Putamen (tissue), 1 donor: ENCODE measurements at regions not wholly inside any gene's neighbourhood (a gene's known extent, or its start where the extent isn't known, plus 50 kb on each side); places are given as distances from the start of the nearest gene placed in this dataset.
"Not testable (repeated sequence)": the region's sequence is repeated elsewhere in the genome, so short reads cannot be mapped to it uniquely, and the experiment has no call there.

ENCODE experiments used
- DNase-seq: peaks from one replicate; pipeline ENCODE4 v3.0.0-alpha.2; 2016; ENCODE audit warnings: low spot score

DNA sequence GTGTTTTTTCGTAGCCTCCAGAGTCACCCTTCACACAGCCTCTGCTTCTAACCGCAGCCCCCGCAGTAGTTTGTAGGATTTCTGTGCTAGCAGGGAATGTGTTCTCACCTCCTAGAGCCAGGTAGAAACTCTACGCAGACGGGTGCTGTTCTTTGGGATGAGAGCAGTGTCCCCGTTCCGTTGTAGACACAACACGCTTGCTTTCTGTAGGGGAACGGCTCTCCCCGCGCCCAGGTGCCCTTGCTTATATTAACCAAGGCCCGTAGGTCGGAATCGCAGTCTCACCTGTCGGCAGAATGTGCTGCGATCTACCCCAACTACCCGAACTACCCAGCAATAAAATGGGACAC is 111.8 kb upstream of the NBPF11 start:
- no peak for DNase-seq

- no peak for DNase-seq
Observed at GRCh38 chr1:148263128-148263905, 111.2 kb upstream of the NBPF11 start.

GRCh38 chr1:148261684-148262083 is 109.6 kb upstream of the NBPF11 start:
- not testable (repeated sequence) for DNase-seq

GRCh38 chr1:148257886-148258285 is 105.8 kb upstream of the NBPF11 start:
- DNase-seq, result not testable (repeated sequence)

DNA sequence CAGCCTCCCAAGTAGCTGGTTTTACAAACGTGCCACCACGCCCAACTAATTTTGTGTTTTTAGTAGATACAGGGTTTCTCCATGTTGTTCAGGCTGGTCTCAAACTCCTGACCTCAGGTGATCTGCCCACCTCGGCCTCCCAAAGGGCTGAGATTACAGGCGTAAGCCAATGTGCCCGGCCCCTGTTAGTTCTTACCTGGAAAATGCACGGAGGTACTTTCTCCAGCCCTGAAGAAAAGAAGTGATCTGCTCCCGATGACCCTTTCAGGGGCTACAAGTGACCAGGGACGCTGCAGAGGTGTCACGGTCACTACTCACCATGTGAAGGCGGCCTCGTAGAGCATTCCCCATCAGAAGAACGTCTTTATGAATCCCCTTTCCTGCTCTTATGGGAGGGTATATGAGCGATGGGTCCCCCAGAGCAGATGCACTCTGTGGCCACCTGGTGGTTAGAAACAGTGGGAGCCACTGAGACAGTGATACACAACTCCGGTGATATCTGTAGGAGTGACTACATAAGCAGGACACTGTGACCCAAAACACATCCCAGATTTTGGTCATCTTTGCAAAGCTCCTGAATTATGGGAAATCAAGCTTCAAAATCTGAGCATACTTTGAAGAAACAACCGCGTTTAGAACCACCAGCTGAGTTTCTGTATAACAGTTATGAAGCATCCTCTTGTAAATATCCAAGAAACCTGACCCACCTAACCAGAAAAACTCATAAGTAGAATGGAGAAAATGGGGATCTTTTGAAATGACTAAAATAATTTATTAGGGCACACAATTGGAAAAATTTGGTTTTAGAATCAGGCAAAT is 102.7 kb upstream of the NBPF11 start:
- DNase-seq, result not testable (repeated sequence)

DNA sequence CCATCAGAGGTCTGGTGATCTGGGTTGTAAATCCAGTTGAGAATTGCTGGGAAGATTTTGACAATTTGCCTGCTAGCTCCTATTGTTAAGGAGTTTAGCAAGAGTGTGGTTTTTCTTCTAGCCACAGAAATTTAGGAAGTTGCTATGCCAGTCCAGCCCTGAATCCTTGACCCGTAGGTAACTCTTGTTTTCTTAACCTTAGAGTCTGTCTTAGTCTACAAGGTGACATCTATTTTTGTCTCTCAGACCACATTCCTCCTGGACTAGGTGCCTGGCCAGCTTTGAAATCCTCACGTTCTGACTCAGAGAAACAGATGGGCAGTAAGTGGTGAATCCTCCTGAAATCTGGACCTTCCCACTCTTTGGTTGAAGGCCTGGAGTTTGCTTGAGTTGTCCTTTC is 101.7 kb upstream of the NBPF11 start:
- DNase-seq, result not testable (repeated sequence)

GRCh38 chr1:148248798-148249197 is 96.7 kb upstream of the NBPF11 start:
- DNase-seq, result not testable (repeated sequence)

DNA sequence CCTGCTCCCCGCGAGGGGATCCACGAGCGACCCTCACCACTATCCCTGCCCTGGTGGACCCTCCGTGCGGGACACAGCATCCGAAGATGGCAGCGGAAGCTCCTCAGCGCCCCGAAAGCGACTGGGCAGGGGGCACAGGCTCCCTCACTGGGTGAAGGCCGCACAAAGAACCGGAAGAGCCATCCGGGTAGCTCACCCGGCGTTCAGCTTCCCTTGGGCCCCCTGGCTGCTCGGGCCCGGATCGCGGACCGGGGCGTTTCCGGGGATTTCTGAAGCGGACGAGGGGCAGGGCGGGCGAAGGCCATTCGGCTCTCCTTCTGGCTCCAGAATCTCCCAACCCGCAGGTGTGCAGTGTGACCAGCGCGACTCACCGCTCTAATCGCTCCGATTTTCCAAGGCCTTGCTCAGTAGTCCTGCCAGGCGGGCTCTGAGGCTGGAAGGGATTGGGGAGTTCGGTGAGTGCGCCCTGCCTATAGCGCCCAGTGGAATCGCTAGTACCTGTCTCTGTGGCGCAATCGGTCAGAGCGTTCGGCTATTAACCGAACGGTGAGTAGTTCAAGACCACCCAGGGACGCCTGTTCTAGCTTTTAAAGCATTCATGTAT is 94.3 kb upstream of the NBPF11 start:
- not testable (repeated sequence) for DNase-seq

- not testable (repeated sequence) for DNase-seq
Observed at GRCh38 chr1:148245843-148246242, 93.8 kb upstream of the NBPF11 start.

- DNase-seq, result not testable (repeated sequence)
Observed at GRCh38 chr1:148245443-148245842, 93.4 kb upstream of the NBPF11 start.

- DNase-seq, result not testable (repeated sequence)
Observed at GRCh38 chr1:148233250-148233649, 81.2 kb upstream of the NBPF11 start.

DNA sequence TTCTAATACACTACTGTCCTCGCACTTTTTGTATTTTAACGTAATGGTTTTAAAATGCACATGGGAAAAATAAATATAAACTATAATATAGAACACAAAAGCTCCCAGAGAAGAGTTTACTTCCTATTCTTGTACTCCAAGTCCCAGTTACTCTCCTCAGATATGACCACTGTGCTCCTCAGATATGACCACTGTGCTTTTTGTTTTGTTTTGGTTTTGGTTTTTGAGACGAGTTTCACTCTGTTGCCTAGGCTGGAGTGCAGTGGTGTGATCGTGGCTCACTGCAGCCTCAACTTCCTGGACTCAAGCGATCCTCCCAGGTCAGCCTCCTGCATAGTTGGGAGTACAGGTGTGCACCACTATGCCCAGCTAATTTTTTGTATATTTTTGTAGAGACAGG is 76.8 kb upstream of the NBPF11 start:
- DNase-seq, result not testable (repeated sequence)

- not testable (repeated sequence) for DNase-seq
Observed at GRCh38 chr1:148222399-148223159, 70.5 kb upstream of the NBPF11 start.

DNA sequence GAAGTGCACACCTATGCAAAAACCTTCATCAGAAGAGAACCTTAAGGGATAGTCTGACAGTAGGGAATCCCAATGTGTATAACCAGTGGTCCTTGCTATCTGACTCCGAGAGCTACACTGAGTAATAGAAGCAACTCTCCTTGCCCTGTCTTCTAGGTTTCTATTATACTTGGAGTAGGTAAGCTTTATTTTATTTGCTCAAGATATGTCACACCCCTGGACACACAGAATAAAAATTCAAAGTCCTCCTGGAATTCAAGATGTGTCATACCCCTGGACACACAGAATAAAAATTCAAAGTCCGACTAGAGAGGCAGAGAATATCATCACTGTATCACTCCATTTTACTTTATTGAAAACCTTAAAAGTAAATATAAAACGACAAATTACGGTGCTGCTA is 69.5 kb upstream of the NBPF11 start:
- DNase-seq, result not testable (repeated sequence)

DNA sequence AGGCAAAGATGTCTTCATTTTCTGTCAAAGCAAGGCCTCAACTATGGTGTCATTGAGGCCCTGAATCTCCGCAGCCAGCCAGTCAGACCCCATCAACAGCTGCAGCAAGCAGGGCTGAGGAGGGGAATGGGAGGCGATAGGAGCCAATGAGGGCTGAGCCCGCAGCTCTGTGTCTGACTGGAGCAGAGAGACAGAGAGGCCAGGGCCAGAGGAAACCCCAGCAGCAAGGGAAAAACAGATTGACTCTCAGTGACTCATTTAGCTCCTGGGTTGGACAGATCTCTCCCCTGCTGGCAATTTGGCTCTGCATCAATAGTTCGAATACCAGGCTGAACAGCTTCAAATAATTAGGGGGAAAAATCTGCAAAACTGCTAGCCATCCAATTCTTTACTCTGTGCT is 67.1 kb upstream of the NBPF11 start:
- not testable (repeated sequence) for DNase-seq

- not testable (repeated sequence) for DNase-seq
Observed at GRCh38 chr1:148211191-148211590, 59.1 kb upstream of the NBPF11 start.

GRCh38 chr1:148210624-148211023 is 58.5 kb upstream of the NBPF11 start:
- DNase-seq, result not testable (repeated sequence)

- DNase-seq, result not testable (repeated sequence)
Observed at GRCh38 chr1:148210166-148210565, 58.1 kb upstream of the NBPF11 start.

GRCh38 chr1:148202013-148202412 is 49.9 kb upstream of the NBPF11 start:
- DNase-seq, result not testable (repeated sequence)
